ENCODE measurements at regions not wholly inside any gene's neighbourhood (a gene's known extent, or its start where the extent isn't known, plus 50 kb on each side); places are given as distances from the start of the nearest gene placed in this dataset.

GRCh38 chr17:54324813-54325212 is 502.1 kb downstream of the KIF2B start:
- TF ChIP-seq EGR1 (IDR thresholded peaks at IDR 0.05) = no peak
- TF ChIP-seq REST (IDR thresholded peaks at IDR 0.05; ENCODE audit: low read depth) = no peak

All from Ishikawa (cell line).